ENCODE measurements at regions not wholly inside any gene's neighbourhood (a gene's known extent, or its start where the extent isn't known, plus 50 kb on each side); places are given as distances from the start of the nearest gene placed in this dataset.

GRCh38 chr22:49087198-49087597 is 740.5 kb downstream of the BRD1 start:
- H3K36me3 Mint-ChIP-seq (ENCODE audit: low read depth) = no peaks in the 10 kb centered on the region
- no peak overlapping the region for H3K4me2 ChIP-seq
- H3K27ac ChIP-seq (ENCODE audit: low read depth) = no peak overlapping the region
- H3K4me1 Mint-ChIP-seq = no peaks in the 10 kb centered on the region; the same call in 2 of the 3 replicates
- H3K9me3 Mint-ChIP-seq = no peaks in the 10 kb centered on the region
- DNase-seq (ENCODE audit: low spot score) (no peak), ATAC-seq (no peak)
- no peak for TF ChIP-seq CREB1 (CRISPR knock-in tag; IDR thresholded peaks at IDR 0.05; ENCODE audit: low read depth)
- no peak for TF ChIP-seq JUNB (IDR thresholded peaks at IDR 0.05; ENCODE audit: unreplicated experiment)
- no peaks in the 10 kb centered on the region for H3K9me2 ChIP-seq (ENCODE audit: insufficient read depth)
- no peaks in the 10 kb centered on the region for H3K27me3 ChIP-seq (ENCODE audit: insufficient read depth)
- H3K27me3 Mint-ChIP-seq (ENCODE audit: insufficient read depth, low read depth, poor library complexity) = peaks cover 4% of the 10 kb centered on the region
- H3K4me3 Mint-ChIP-seq = no peak overlapping the region
- H2AFZ ChIP-seq = no peak overlapping the region
- no peak overlapping the region for H3K4me3 ChIP-seq
- no peaks in the 10 kb centered on the region for H4K20me1 ChIP-seq (replicated peaks; ENCODE audit: insufficient read depth)
- no peaks in the 10 kb centered on the region for H3F3A ChIP-seq (replicated peaks; ENCODE audit: low read depth)
- H3K27ac Mint-ChIP-seq = peak overlapping the region; percentile 11; the same call in 1 of the 2 replicates
- peaks cover 4% of the 10 kb centered on the region; the same call in 1 of the 2 replicates for H3K36me3 ChIP-seq (ENCODE audit: insufficient read depth)
- H3K79me2 ChIP-seq (replicated peaks; ENCODE audit: insufficient read depth) = no peaks in the 10 kb centered on the region
- H3K4me1 ChIP-seq (ENCODE audit: insufficient read depth) = no peaks in the 10 kb centered on the region

- Mint-ChIP-seq H3K4me1 (no peaks in the 10 kb centered on the region; the same call in 2 of the 3 replicates), H3K27ac (no peak overlapping the region), H3K36me3 (ENCODE audit: low read depth) (no peaks in the 10 kb centered on the region), H3K27me3 (ENCODE audit: insufficient read depth, low read depth, poor library complexity) (peaks cover 4% of the 10 kb centered on the region), H3K4me3 (no peak overlapping the region), H3K9me3 (no peaks in the 10 kb centered on the region)
- Histone ChIP-seq H3K27ac (ENCODE audit: low read depth) (no peak overlapping the region), H3K9me2 (ENCODE audit: insufficient read depth) (no peaks in the 10 kb centered on the region), H3K4me3 (no peak overlapping the region), H3K79me2 (replicated peaks; ENCODE audit: insufficient read depth) (no peaks in the 10 kb centered on the region), H2AFZ (no peak overlapping the region), H3K36me3 (ENCODE audit: insufficient read depth) (peaks cover 6% of the 10 kb centered on the region; the same call in 1 of the 2 replicates), H3K27me3 (ENCODE audit: insufficient read depth) (no peaks in the 10 kb centered on the region), H3F3A (replicated peaks; ENCODE audit: low read depth) (no peaks in the 10 kb centered on the region), H4K20me1 (replicated peaks; ENCODE audit: insufficient read depth) (no peaks in the 10 kb centered on the region), H3K4me2 (no peak overlapping the region), H3K4me1 (ENCODE audit: insufficient read depth) (no peaks in the 10 kb centered on the region)
- ATAC-seq (no peak), DNase-seq (ENCODE audit: low spot score) (no peak)
- TF ChIP-seq REST (IDR thresholded peaks at IDR 0.05; ENCODE audit: unreplicated experiment) = no peak
- TF ChIP-seq CTCF (conservative IDR thresholded peaks at IDR 0.05; ENCODE audit: low read depth in 2 of 2) = no peak
- TF ChIP-seq EZH2 (IDR thresholded peaks at IDR 0.05; ENCODE audit: low read depth, unreplicated experiment) = no peak
- no peak for TF ChIP-seq ZNF331 (CRISPR knock-in tag; IDR thresholded peaks at IDR 0.05; ENCODE audit: low read depth)
Observed at GRCh38 chr22:49086606-49087157, 741.0 kb downstream of the BRD1 start.

Data from GM23338 (cell line).